Cardiac muscle cell (in vitro differentiated cells and primary cell): ENCODE measurements at regions not wholly inside any gene's neighbourhood (a gene's known extent, or its start where the extent isn't known, plus 50 kb on each side); places are given as distances from the start of the nearest gene placed in this dataset.

Experiments
- DNase-seq, 2 donors: peaks; one replicate each; pipeline versions ENCODE4 v3.0.0 to v3.0.0-alpha.2; 2010 to 2017; ENCODE audit warnings: low read depth in 1 of 2, low spot score in 1 of 2
- H3K27ac ChIP-seq: fragments of 200-600 bp; sonication (generic); 2 replicates; pipeline ENCODE4 v1.5.1; 2016
- H3K27me3 ChIP-seq: fragments of 200-600 bp; sonication (generic); 2 replicates; pipeline ENCODE4 v1.6.0; 2016; ENCODE audit warnings: control low read depth
- H3K36me3 ChIP-seq: fragments of 200-600 bp; sonication (generic); 2 replicates; pipeline ENCODE4 v1.5.1; 2016; ENCODE audit warnings: control low read depth
- H3K4me1 ChIP-seq: fragments of 200-600 bp; sonication (generic); 2 replicates; pipeline ENCODE4 v1.8.1; 2017; ENCODE audit warnings: low read depth, mild to moderate bottlenecking, mixed run types
- H3K4me3 ChIP-seq: fragments of 200-600 bp; sonication (generic); 2 replicates; pipeline ENCODE4 v1.5.1; 2016; ENCODE audit warnings: mild to moderate bottlenecking
- H3K9me3 ChIP-seq: fragments of 200-600 bp; sonication (generic); 2 replicates; pipeline ENCODE4 v1.5.1; 2017; ENCODE audit warnings: low read depth, mild to moderate bottlenecking, control low read depth
- TF ChIP-seq, protein P1 (sequence below): IDR thresholded peaks from 2 replicates; pipeline ENCODE4 v1.5.1; 2012; ENCODE audit warnings: low read depth, mild to moderate bottlenecking, low read length

DNA sequence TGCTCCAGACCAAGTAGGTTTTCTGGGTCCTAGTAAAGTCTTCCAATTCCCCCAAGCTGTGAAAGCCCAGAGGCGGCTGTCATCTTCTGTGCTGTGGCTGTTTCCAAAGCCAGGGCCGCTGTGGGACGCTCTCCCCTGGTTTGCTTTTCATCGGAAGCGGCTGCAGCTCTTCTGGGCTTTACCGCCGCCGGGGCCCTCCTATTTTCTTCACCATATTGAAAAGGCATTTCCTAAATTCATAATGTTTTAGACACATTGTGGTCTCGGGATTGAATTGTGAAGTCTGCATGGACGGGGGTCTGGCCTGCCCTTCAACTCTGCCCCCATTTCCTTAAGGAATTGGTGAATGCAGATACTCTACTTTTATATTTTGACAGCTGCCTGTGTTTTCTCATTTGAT, 551.4 kb upstream of the MGMT start:
- no peaks in the 10 kb centered on the region for H3K4me1 ChIP-seq
- H3K4me3 ChIP-seq: no peak overlapping the region
- no peaks in the 10 kb centered on the region for H3K27me3 ChIP-seq
- no peak for DNase-seq
- no peaks in the 10 kb centered on the region for H3K36me3 ChIP-seq
- no peak overlapping the region for H3K27ac ChIP-seq
- H3K9me3 ChIP-seq: no peaks in the 10 kb centered on the region
- TF ChIP-seq, protein P1, sequence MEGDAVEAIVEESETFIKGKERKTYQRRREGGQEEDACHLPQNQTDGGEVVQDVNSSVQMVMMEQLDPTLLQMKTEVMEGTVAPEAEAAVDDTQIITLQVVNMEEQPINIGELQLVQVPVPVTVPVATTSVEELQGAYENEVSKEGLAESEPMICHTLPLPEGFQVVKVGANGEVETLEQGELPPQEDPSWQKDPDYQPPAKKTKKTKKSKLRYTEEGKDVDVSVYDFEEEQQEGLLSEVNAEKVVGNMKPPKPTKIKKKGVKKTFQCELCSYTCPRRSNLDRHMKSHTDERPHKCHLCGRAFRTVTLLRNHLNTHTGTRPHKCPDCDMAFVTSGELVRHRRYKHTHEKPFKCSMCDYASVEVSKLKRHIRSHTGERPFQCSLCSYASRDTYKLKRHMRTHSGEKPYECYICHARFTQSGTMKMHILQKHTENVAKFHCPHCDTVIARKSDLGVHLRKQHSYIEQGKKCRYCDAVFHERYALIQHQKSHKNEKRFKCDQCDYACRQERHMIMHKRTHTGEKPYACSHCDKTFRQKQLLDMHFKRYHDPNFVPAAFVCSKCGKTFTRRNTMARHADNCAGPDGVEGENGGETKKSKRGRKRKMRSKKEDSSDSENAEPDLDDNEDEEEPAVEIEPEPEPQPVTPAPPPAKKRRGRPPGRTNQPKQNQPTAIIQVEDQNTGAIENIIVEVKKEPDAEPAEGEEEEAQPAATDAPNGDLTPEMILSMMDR: no peak

- Histone ChIP-seq H3K4me3 (no peak overlapping the region), H3K9me3 (no peaks in the 10 kb centered on the region), H3K27me3 (no peaks in the 10 kb centered on the region), H3K36me3 (no peaks in the 10 kb centered on the region), H3K27ac (no peak overlapping the region), H3K4me1 (no peaks in the 10 kb centered on the region)
- DNase-seq: no peak
- TF ChIP-seq, protein P1: no peak
Observed at GRCh38 chr10:128916383-128916782, 550.7 kb upstream of the MGMT start.

DNA sequence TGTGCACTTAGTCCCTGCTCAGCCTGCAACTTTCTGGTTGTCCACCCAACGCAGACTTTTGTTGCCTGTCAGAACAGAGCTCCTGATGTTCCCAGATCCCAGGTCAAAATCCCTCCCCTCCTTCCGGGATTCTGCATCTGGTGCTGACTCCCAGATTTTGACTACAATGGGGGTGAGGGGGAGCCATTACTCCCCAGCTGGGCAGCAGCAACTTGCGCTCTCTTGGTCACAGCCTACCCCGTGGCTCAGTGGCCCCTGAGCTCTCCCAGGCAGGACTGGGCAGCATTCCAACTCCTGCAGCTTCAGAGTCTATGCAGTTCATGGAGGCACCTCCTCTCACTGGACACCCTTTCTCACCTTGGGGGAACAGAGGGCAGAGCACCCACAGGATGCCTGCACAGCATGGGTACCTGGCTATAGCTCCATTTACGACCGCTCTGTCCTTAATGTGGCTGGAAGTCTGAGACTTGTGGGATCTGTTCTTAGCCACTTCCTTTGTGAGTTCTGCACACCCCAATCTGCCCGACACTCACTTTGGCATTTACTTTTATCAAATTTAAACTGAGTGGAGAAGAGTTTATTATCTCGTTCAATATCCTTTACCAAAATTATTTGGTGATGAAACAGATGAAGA, 545.5 kb upstream of the MGMT start:
- no peak for DNase-seq
- Histone ChIP-seq H3K9me3 (no peaks in the 10 kb centered on the region), H3K27ac (no peak overlapping the region), H3K4me3 (no peak overlapping the region), H3K36me3 (no peaks in the 10 kb centered on the region), H3K27me3 (no peaks in the 10 kb centered on the region), H3K4me1 (no peaks in the 10 kb centered on the region)
- TF ChIP-seq, protein P1: no peak

- peak in 1 of 2 donors; percentile 21 for DNase-seq
- no peaks in the 10 kb centered on the region for H3K9me3 ChIP-seq
- H3K27me3 ChIP-seq: no peaks in the 10 kb centered on the region
- H3K36me3 ChIP-seq: no peaks in the 10 kb centered on the region
- no peak overlapping the region for H3K4me3 ChIP-seq
- TF ChIP-seq, protein P1: no peak
- H3K27ac ChIP-seq: no peak overlapping the region
- H3K4me1 ChIP-seq: no peaks in the 10 kb centered on the region
Observed at GRCh38 chr10:128922172-128922571, 544.9 kb upstream of the MGMT start.

GRCh38 chr10:128922619-128923196, 544.3 kb upstream of the MGMT start:
- Histone ChIP-seq H3K4me3 (no peak overlapping the region), H3K36me3 (no peaks in the 10 kb centered on the region), H3K9me3 (no peaks in the 10 kb centered on the region), H3K27ac (no peak overlapping the region), H3K27me3 (no peaks in the 10 kb centered on the region), H3K4me1 (no peaks in the 10 kb centered on the region)
- DNase-seq: no peak
- TF ChIP-seq, protein P1: no peak
